ENCODE measurements at regions not wholly inside any gene's neighbourhood (a gene's known extent, or its start where the extent isn't known, plus 50 kb on each side); places are given as distances from the start of the nearest gene placed in this dataset.

GRCh38 chr6:99138445-99138844, 190.7 kb upstream of the FBXL4 start:
- TF ChIP-seq POLR2A (IDR thresholded peaks at IDR 0.05) = no peak
- TF ChIP-seq, protein P1, sequence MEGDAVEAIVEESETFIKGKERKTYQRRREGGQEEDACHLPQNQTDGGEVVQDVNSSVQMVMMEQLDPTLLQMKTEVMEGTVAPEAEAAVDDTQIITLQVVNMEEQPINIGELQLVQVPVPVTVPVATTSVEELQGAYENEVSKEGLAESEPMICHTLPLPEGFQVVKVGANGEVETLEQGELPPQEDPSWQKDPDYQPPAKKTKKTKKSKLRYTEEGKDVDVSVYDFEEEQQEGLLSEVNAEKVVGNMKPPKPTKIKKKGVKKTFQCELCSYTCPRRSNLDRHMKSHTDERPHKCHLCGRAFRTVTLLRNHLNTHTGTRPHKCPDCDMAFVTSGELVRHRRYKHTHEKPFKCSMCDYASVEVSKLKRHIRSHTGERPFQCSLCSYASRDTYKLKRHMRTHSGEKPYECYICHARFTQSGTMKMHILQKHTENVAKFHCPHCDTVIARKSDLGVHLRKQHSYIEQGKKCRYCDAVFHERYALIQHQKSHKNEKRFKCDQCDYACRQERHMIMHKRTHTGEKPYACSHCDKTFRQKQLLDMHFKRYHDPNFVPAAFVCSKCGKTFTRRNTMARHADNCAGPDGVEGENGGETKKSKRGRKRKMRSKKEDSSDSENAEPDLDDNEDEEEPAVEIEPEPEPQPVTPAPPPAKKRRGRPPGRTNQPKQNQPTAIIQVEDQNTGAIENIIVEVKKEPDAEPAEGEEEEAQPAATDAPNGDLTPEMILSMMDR (IDR thresholded peaks at IDR 0.05) = no peak
- TF ChIP-seq POLR2AphosphoS5 (IDR thresholded peaks at IDR 0.05) = no peak
- intact Hi-C loops (cut with DNase I) = no loop called here
- no peak for DNase-seq (ENCODE audit: low spot score)
- H3K27me3 ChIP-seq (replicated peaks; ENCODE audit: insufficient read depth) = no peaks in the 10 kb centered on the region
- no peaks in the 10 kb centered on the region for H3K36me3 ChIP-seq
- H3K4me1 ChIP-seq (replicated peaks) = no peaks in the 10 kb centered on the region
- whole genome bisulfite sequencing = 57% methylated on average over 1 of the region's 1 CpG
- no peak overlapping the region for H3K4me3 ChIP-seq
- no peaks in the 10 kb centered on the region for H3K9me3 ChIP-seq
- no peak overlapping the region for H3K27ac ChIP-seq

- no peaks in the 10 kb centered on the region for H3K27me3 ChIP-seq (replicated peaks; ENCODE audit: insufficient read depth)
- TF ChIP-seq, protein P1 (IDR thresholded peaks at IDR 0.05) = no peak
- no peak for TF ChIP-seq POLR2A (IDR thresholded peaks at IDR 0.05)
- TF ChIP-seq POLR2AphosphoS5 (IDR thresholded peaks at IDR 0.05) = no peak
- DNase-seq (ENCODE audit: low spot score) = no peak
- no peaks in the 10 kb centered on the region for H3K9me3 ChIP-seq
- no peaks in the 10 kb centered on the region for H3K36me3 ChIP-seq
- no peaks in the 10 kb centered on the region for H3K4me1 ChIP-seq (replicated peaks)
- intact Hi-C loops (cut with DNase I) = no loop called here
- no peak overlapping the region for H3K27ac ChIP-seq
- no peak overlapping the region for H3K4me3 ChIP-seq
- 78% methylated on average over 3 of the region's 3 CpGs for WGBS
Measured at GRCh38 chr6:99137314-99137713, 189.6 kb upstream of the FBXL4 start.

GRCh38 chr6:99136488-99136887, 188.7 kb upstream of the FBXL4 start:
- Histone ChIP-seq H3K36me3 (no peaks in the 10 kb centered on the region), H3K27ac (no peak overlapping the region), H3K4me1 (replicated peaks) (no peaks in the 10 kb centered on the region), H3K27me3 (replicated peaks; ENCODE audit: insufficient read depth) (no peaks in the 10 kb centered on the region), H3K9me3 (no peaks in the 10 kb centered on the region), H3K4me3 (no peak overlapping the region)
- DNase-seq (ENCODE audit: low spot score) = no peak
- intact Hi-C loops (cut with DNase I) = no loop called here
- WGBS = 62% methylated on average over 3 of the region's 3 CpGs
- no peak for TF ChIP-seq POLR2A (IDR thresholded peaks at IDR 0.05)
- TF ChIP-seq, protein P1 (IDR thresholded peaks at IDR 0.05) = no peak
- no peak for TF ChIP-seq POLR2AphosphoS5 (IDR thresholded peaks at IDR 0.05)

GRCh38 chr6:99132026-99132635, 184.4 kb upstream of the FBXL4 start:
- no peak for DNase-seq (ENCODE audit: low spot score)
- Histone ChIP-seq H3K36me3 (no peaks in the 10 kb centered on the region), H3K27me3 (replicated peaks; ENCODE audit: insufficient read depth) (no peaks in the 10 kb centered on the region), H3K27ac (no peak overlapping the region), H3K9me3 (no peaks in the 10 kb centered on the region), H3K4me1 (replicated peaks) (no peaks in the 10 kb centered on the region), H3K4me3 (no peak overlapping the region)
- 88% methylated on average over 4 of the region's 4 CpGs for WGBS
- no peak for TF ChIP-seq POLR2AphosphoS5 (IDR thresholded peaks at IDR 0.05)
- TF ChIP-seq POLR2A (IDR thresholded peaks at IDR 0.05) = no peak
- TF ChIP-seq, protein P1 (IDR thresholded peaks at IDR 0.05) = no peak
- intact Hi-C loops (cut with DNase I) = no loop called here
